H1 (cell line): ENCODE measurements at regions not wholly inside any gene's neighbourhood (a gene's known extent, or its start where the extent isn't known, plus 50 kb on each side); places are given as distances from the start of the nearest gene placed in this dataset.

Source experiments
- BACH1 ChIP-seq: IDR thresholded peaks from 2 replicates; pipeline ENCODE4 v1.6.1; 2012; ENCODE audit warnings: low read length, improper control_type of control experiment
- EP300 ChIP-seq, 2 experiments: IDR thresholded peaks; 1 replicate in 1 of 2; 2 replicates in 1 of 2; pipeline ENCODE4 v1.6.1; 2011 to 2012; ENCODE audit warnings: low read depth in 2 of 2, low read length in 2 of 2, mild to moderate bottlenecking in 2 of 2, borderline replicate concordance in 1 of 2, inconsistent platforms in 1 of 2, moderate library complexity in 1 of 2
- EZH2 ChIP-seq: fragments of 200-600 bp; sonication (generic); IDR thresholded peaks from 2 replicates; pipeline ENCODE4 v1.7.1; 2012; ENCODE audit warnings: low read depth, mild to moderate bottlenecking, moderate library complexity, low read length, inconsistent platforms; ENCODE audit not compliant: severe bottlenecking
- POLR2A ChIP-seq, 2 experiments: IDR thresholded peaks; 1 replicate in 1 of 2; 2 replicates in 1 of 2; pipeline ENCODE4 v1.6.1; 2011; ENCODE audit warnings: low read depth in 2 of 2, low read length in 2 of 2, mild to moderate bottlenecking in 2 of 2; ENCODE audit errors: control extremely low read depth in 1 of 2
- RAD21 ChIP-seq, 2 experiments: IDR thresholded peaks in 1 of 2; conservative IDR thresholded peaks in 1 of 2; 2 replicates each; pipeline ENCODE4 v1.6.1; 2011; ENCODE audit warnings: low read depth in 2 of 2, low read length in 2 of 2, improper control_type of control experiment in 1 of 2, inconsistent platforms in 1 of 2, mild to moderate bottlenecking in 1 of 2, moderate library complexity in 1 of 2
- SAP30 ChIP-seq: fragments of 300-600 bp; sonication (generic); IDR thresholded peaks from 2 replicates; pipeline ENCODE4 v1.7.1; 2012; ENCODE audit warnings: low read length, moderate library complexity, mild to moderate bottlenecking, inconsistent platforms; ENCODE audit not compliant: insufficient read depth, insufficient replicate concordance
- SIN3A ChIP-seq, 2 experiments: IDR thresholded peaks in 1 of 2; conservative IDR thresholded peaks in 1 of 2; 2 replicates each; pipeline ENCODE4 v1.6.1; 2011 to 2012; ENCODE audit warnings: low read length in 2 of 2, improper control_type of control experiment in 1 of 2, low read depth in 1 of 2, mild to moderate bottlenecking in 1 of 2
- USF2 ChIP-seq: IDR thresholded peaks from 2 replicates; pipeline ENCODE4 v1.6.1; 2011; ENCODE audit warnings: low read length, improper control_type of control experiment
- TF ChIP-seq, protein P1 (sequence below), 3 experiments: IDR thresholded peaks; 1 replicate in 2 of 3; 2 replicates in 1 of 3; pipeline versions ENCODE4 v1.5.1 to v1.6.1; 2011; ENCODE audit warnings: low read length in 3 of 3, mild to moderate bottlenecking in 3 of 3, inconsistent platforms in 2 of 3, low read depth in 1 of 3, moderate library complexity in 1 of 3; ENCODE audit not compliant: insufficient read depth in 1 of 3; ENCODE audit errors: control extremely low read depth in 1 of 3

DNA sequence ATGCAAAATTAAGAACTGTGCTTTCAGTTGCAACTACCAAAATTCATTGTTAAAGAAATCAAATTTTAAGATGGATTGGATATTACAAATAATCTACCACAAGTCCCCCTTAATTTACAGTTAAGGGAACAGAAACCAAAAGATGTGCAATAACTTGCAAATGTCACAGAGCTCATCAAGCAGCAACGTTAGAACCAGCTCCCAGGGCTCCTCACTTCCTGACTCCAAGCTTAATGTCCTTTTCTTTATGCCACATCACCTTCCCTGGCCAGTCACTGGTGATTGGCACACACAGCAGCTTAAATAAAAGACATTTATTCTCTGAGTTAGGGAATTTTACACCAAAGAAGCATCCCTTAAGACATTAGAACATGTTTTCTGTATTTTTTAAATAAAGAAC lies 159.7 kb downstream of the RSL24D1 start:
- TF ChIP-seq, protein P1, sequence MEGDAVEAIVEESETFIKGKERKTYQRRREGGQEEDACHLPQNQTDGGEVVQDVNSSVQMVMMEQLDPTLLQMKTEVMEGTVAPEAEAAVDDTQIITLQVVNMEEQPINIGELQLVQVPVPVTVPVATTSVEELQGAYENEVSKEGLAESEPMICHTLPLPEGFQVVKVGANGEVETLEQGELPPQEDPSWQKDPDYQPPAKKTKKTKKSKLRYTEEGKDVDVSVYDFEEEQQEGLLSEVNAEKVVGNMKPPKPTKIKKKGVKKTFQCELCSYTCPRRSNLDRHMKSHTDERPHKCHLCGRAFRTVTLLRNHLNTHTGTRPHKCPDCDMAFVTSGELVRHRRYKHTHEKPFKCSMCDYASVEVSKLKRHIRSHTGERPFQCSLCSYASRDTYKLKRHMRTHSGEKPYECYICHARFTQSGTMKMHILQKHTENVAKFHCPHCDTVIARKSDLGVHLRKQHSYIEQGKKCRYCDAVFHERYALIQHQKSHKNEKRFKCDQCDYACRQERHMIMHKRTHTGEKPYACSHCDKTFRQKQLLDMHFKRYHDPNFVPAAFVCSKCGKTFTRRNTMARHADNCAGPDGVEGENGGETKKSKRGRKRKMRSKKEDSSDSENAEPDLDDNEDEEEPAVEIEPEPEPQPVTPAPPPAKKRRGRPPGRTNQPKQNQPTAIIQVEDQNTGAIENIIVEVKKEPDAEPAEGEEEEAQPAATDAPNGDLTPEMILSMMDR (IDR thresholded peaks at IDR 0.05; ENCODE audit: control extremely low read depth in 1 of 3, insufficient read depth in 1 of 3, low read depth in 1 of 3, low read length in 3 of 3), result no peak
- TF ChIP-seq RAD21 (IDR thresholded peaks at IDR 0.05 in 1 of 2, conservative IDR thresholded peaks at IDR 0.05 in 1 of 2; ENCODE audit: low read depth in 2 of 2, low read length in 2 of 2), result no peak
- TF ChIP-seq SAP30, result no peak
- TF ChIP-seq EP300 (IDR thresholded peaks at IDR 0.05; ENCODE audit: borderline replicate concordance in 1 of 2, low read depth in 2 of 2, low read length in 2 of 2), result no peak
- TF ChIP-seq BACH1, result no peak
- no peak for TF ChIP-seq EZH2
- no peak for TF ChIP-seq POLR2A (IDR thresholded peaks at IDR 0.05; ENCODE audit: control extremely low read depth in 1 of 2, low read depth in 2 of 2, low read length in 2 of 2)
- TF ChIP-seq USF2, result no peak
- TF ChIP-seq SIN3A (conservative IDR thresholded peaks at IDR 0.05 in 1 of 2, IDR thresholded peaks at IDR 0.05 in 1 of 2; ENCODE audit: low read depth in 1 of 2, low read length in 2 of 2), result no peak
